H1 (cell line): ENCODE measurements at regions not wholly inside any gene's neighbourhood (a gene's known extent, or its start where the extent isn't known, plus 50 kb on each side); places are given as distances from the start of the nearest gene placed in this dataset.

Experiments
- CTCF ChIA-PET: fragments of 300-600 bp; sonication (Branson Sonifier 250); formaldehyde crosslinking; loops from one replicate; lab custom pipeline; 2021; ENCODE audit not compliant: partially characterized antibody; lab: Charles Lee
- POLR2A ChIA-PET: fragments of 300-600 bp; sonication (Branson Sonifier 250); formaldehyde crosslinking; loops from one replicate; lab custom pipeline; 2021; ENCODE audit warnings: inconsistent platforms; ENCODE audit not compliant: partially characterized antibody; lab: Charles Lee
- DNase-seq, 2 experiments: peaks; one replicate each; pipeline versions ENCODE4 v3.0.0 to v3.0.0-alpha.2; 2010 to 2022; ENCODE audit warnings: low spot score in 2 of 2, low read depth in 1 of 2, mixed read lengths in 1 of 2
- FAIRE-seq: peaks from 2 replicates; lab custom pipeline; 2011; peaks lifted over from hg19 to GRCh38; lab: Jason Lieb, UNC
- H2AFZ ChIP-seq: 2 replicates; pipeline ENCODE4 v1.8.1; 2012; ENCODE audit warnings: low read length, inconsistent platforms
- H2AK5ac ChIP-seq: 2 replicates; pipeline ENCODE4 v1.6.1; 2013; ENCODE audit warnings: low read depth, low read length
- H2BK120ac ChIP-seq: replicated peaks from 2 replicates; pipeline ENCODE3; 2013; ENCODE audit warnings: low read depth, low read length, inconsistent platforms
- H2BK12ac ChIP-seq: 2 replicates; pipeline ENCODE4 v1.6.1; 2013; ENCODE audit warnings: low read depth, low read length
- H2BK15ac ChIP-seq: 2 replicates; pipeline ENCODE4 v1.6.1; 2013; ENCODE audit warnings: low read length
- H2BK20ac ChIP-seq: 2 replicates; pipeline ENCODE4 v1.6.1; 2013; ENCODE audit warnings: low read length
- H2BK5ac ChIP-seq: 2 replicates; pipeline ENCODE4 v1.6.1; 2013; ENCODE audit warnings: low read depth, low read length
- H3K14ac ChIP-seq: 2 replicates; pipeline ENCODE4 v1.6.1; 2013; ENCODE audit warnings: inconsistent platforms; ENCODE audit not compliant: insufficient read length
- H3K18ac ChIP-seq: 2 replicates; pipeline ENCODE4 v1.6.1; 2013; ENCODE audit warnings: low read length; ENCODE audit errors: extremely low read depth
- H3K23ac ChIP-seq: 2 replicates; pipeline ENCODE4 v1.6.1; 2013; ENCODE audit warnings: inconsistent platforms; ENCODE audit not compliant: insufficient read length
- H3K23me2 ChIP-seq: 2 replicates; pipeline ENCODE4 v1.6.1; 2013; ENCODE audit warnings: low read depth, low read length
- H3K27ac ChIP-seq: 2 replicates; pipeline ENCODE4 v1.6.1; 2011; ENCODE audit warnings: low read depth, low read length, inconsistent platforms
- H3K27me3 ChIP-seq, 4 experiments: replicated peaks in 1 of 4; 1 replicate in 1 of 4; 2 replicates in 3 of 4; pipeline versions ENCODE4 v1.6.1 to v1.8.1; 2011 to 2013; ENCODE audit warnings: low read length in 3 of 4, mild to moderate bottlenecking in 3 of 4, inconsistent platforms in 2 of 4, mixed read lengths in 2 of 4, moderate library complexity in 1 of 4; ENCODE audit not compliant: control insufficient read depth in 3 of 4, insufficient read depth in 3 of 4; ENCODE audit errors: extremely low read depth in 1 of 4
- H3K36me3 ChIP-seq, 4 experiments: 2 replicates each; pipeline versions ENCODE4 v1.6.1 to v1.8.1; 2011 to 2013; ENCODE audit warnings: mild to moderate bottlenecking in 4 of 4, low read length in 3 of 4, moderate library complexity in 2 of 4, control low read depth in 1 of 4, inconsistent platforms in 1 of 4; ENCODE audit not compliant: insufficient read depth in 4 of 4, control insufficient read depth in 2 of 4
- H3K4ac ChIP-seq: replicated peaks from 2 replicates; pipeline ENCODE3; 2013; ENCODE audit warnings: low read length, low read depth, mixed read lengths, inconsistent platforms; ENCODE audit not compliant: insufficient read length
- H3K4me1 ChIP-seq, 4 experiments: replicated peaks in 1 of 4; 1 replicate in 1 of 4; 2 replicates in 3 of 4; pipeline versions ENCODE4 v1.6.1 to v1.8.1; 2011 to 2013; ENCODE audit warnings: low read length in 3 of 4, inconsistent platforms in 2 of 4, mixed read lengths in 1 of 4; ENCODE audit not compliant: insufficient read depth in 4 of 4, control insufficient read depth in 3 of 4
- H3K4me2 ChIP-seq, 2 experiments: 2 replicates each; pipeline versions ENCODE4 v1.6.1 to v1.8.1; 2011 to 2013; ENCODE audit warnings: low read depth in 2 of 2, low read length in 2 of 2, control low read depth in 1 of 2, inconsistent platforms in 1 of 2, mild to moderate bottlenecking in 1 of 2; ENCODE audit not compliant: insufficient read depth in 1 of 2
- H3K4me3 ChIP-seq, 4 experiments: fragments of 200-600, 300-600 bp in 1 of 4; sonication (generic), shearing (Covaris generic), sonication (Bioruptor Twin) in 1 of 4; 2 replicates each; pipeline versions ENCODE4 v1.5.1 to v1.8.1; 2011 to 2016; ENCODE audit warnings: low read length in 4 of 4, low read depth in 3 of 4, control low read depth in 2 of 4, inconsistent platforms in 2 of 4, mild to moderate bottlenecking in 2 of 4, mixed read lengths in 1 of 4, moderate library complexity in 1 of 4; ENCODE audit not compliant: insufficient read depth in 2 of 4; ENCODE audit errors: extremely low read depth in 1 of 4
- H3K56ac ChIP-seq: replicated peaks from 2 replicates; pipeline ENCODE3; 2013; ENCODE audit warnings: low read depth, mild to moderate bottlenecking, mixed read lengths, low read length, inconsistent platforms; ENCODE audit not compliant: insufficient read length
- H3K79me1 ChIP-seq: 2 replicates; pipeline ENCODE4 v1.6.1; 2013; ENCODE audit warnings: low read depth, low read length, control low read depth
- H3K79me2 ChIP-seq, 2 experiments: 2 replicates each; pipeline versions ENCODE4 v1.6.1 to v1.8.1; 2012 to 2013; ENCODE audit warnings: low read length in 2 of 2, mild to moderate bottlenecking in 2 of 2, inconsistent platforms in 1 of 2; ENCODE audit not compliant: insufficient read depth in 2 of 2, control insufficient read depth in 1 of 2
- H3K9ac ChIP-seq, 4 experiments: replicated peaks in 1 of 4; 1 replicate in 1 of 4; 2 replicates in 3 of 4; pipeline versions ENCODE4 v1.6.1 to v1.8.1; 2011 to 2013; ENCODE audit warnings: low read depth in 3 of 4, low read length in 3 of 4, control low read depth in 2 of 4, mild to moderate bottlenecking in 2 of 4, moderate library complexity in 2 of 4, inconsistent platforms in 1 of 4; ENCODE audit errors: extremely low read depth in 1 of 4
- H3K9me3 ChIP-seq, 2 experiments: 2 replicates each; pipeline versions ENCODE4 v1.6.1 to v1.8.1; 2012 to 2013; ENCODE audit warnings: mild to moderate bottlenecking in 2 of 2, moderate library complexity in 2 of 2, control low read depth in 1 of 2, inconsistent platforms in 1 of 2, low read depth in 1 of 2, low read length in 1 of 2, mixed read lengths in 1 of 2; ENCODE audit not compliant: insufficient read depth in 2 of 2
- H4K20me1 ChIP-seq, 2 experiments: replicated peaks in 1 of 2; 2 replicates each; pipeline versions ENCODE3 to v1.8.1; 2011 to 2013; ENCODE audit warnings: inconsistent platforms in 2 of 2, low read length in 2 of 2, mild to moderate bottlenecking in 1 of 2; ENCODE audit not compliant: insufficient read depth in 2 of 2, control insufficient read depth in 1 of 2
- H4K5ac ChIP-seq: 2 replicates; pipeline ENCODE4 v1.6.1; 2013; ENCODE audit warnings: low read length, low read depth, mixed read lengths, inconsistent platforms; ENCODE audit not compliant: insufficient read length
- H4K8ac ChIP-seq: 2 replicates; pipeline ENCODE4 v1.8.0; 2013; ENCODE audit warnings: mild to moderate bottlenecking, moderate library complexity, low read length, inconsistent platforms; ENCODE audit not compliant: insufficient read depth; ENCODE audit errors: extremely low read depth
- H4K91ac ChIP-seq: replicated peaks from 2 replicates; pipeline ENCODE3; 2013; ENCODE audit warnings: low read length, mixed read lengths, inconsistent platforms; ENCODE audit not compliant: insufficient read length
- ATF2 ChIP-seq: IDR thresholded peaks from 2 replicates; pipeline ENCODE4 v1.6.1; 2012; ENCODE audit warnings: low read length, inconsistent platforms
- GTF2F1 ChIP-seq: IDR thresholded peaks from 2 replicates; pipeline ENCODE4 v1.6.1; 2012; ENCODE audit warnings: low read depth, low read length, improper control_type of control experiment, borderline replicate concordance
- WGBS, 2 experiments: shearing (Covaris generic) in 1 of 2; methylation state at CpG; one replicate each; pipeline versions ENCODE4 v1.1.6 to v1.1.7; 2013 to 2015; ENCODE audit warnings: low lambda C conversion rate in 2 of 2, mixed read lengths in 2 of 2, inconsistent platforms in 1 of 2, low coverage in 1 of 2, missing lambda C conversion rate in 1 of 2; ENCODE audit not compliant: insufficient replicate concordance in 2 of 2, insufficient coverage in 1 of 2, insufficient read length in 1 of 2; ENCODE audit errors: extremely low coverage in 1 of 2, missing lambda C conversion rate in 1 of 2; 5-methylcytosine and 5-hydroxymethylcytosine counted together

GRCh38 chr17:33769066-33769465 lies 476.0 kb upstream of the ASIC2 start:
- Histone ChIP-seq H3K18ac (no peak overlapping the region), H3K14ac (no peak overlapping the region), H3K9ac (no peak overlapping the region), H3K4me2 (no peak overlapping the region), H3K23ac (no peak overlapping the region), H3K79me2 (no peaks in the 10 kb centered on the region), H2BK12ac (no peak overlapping the region), H3K9me3 (no peaks in the 10 kb centered on the region), H3K4ac (no peak overlapping the region), H2BK15ac (no peak overlapping the region), H2BK120ac (no peak overlapping the region), H4K8ac (no peak overlapping the region), H3K79me1 (no peaks in the 10 kb centered on the region), H3K23me2 (no peaks in the 10 kb centered on the region), H3K36me3 (no peaks in the 10 kb centered on the region), H2BK5ac (no peak overlapping the region), H3K27ac (no peak overlapping the region), H3K4me1 (peaks cover 0 to 4% (median 0%) of the 10 kb centered on the region in 4 experiments; a peak in 1 of 7 replicates), H2BK20ac (no peak overlapping the region), H4K91ac (no peak overlapping the region), H3K4me3 (no peak overlapping the region), H2AFZ (no peak overlapping the region), H2AK5ac (no peak overlapping the region), H4K20me1 (no peaks in the 10 kb centered on the region), H3K27me3 (no peaks in the 10 kb centered on the region), H3K56ac (no peak overlapping the region), H4K5ac (no peak overlapping the region)
- ChIA-PET CTCF (interaction anchor here (0.7 to 2.9 kb wide), 6 partner anchors 10 to 309 kb away, joined by 3 to 11 read pairs (median 4); no protein-coding TSS in a partner anchor), POLR2A (no interaction called here)
- FAIRE-seq, result no peak
- no peak for DNase-seq
- TF ChIP-seq ATF2, result no peak
- no peak for TF ChIP-seq GTF2F1
- 90% methylated on average over 4 of the region's 4 CpGs; no CpG with 5 or more reads in 1 of the 2 experiments for WGBS, 2 experiments
